H9 (cell line): ENCODE measurements at regions not wholly inside any gene's neighbourhood (a gene's known extent, or its start where the extent isn't known, plus 50 kb on each side); places are given as distances from the start of the nearest gene placed in this dataset.

Source experiments
- DNase-seq: peaks from one replicate; pipeline ENCODE4 v3.0.0-alpha.2; 2017
- H2AFZ ChIP-seq: one replicate; pipeline ENCODE4 v1.6.1; 2013; ENCODE audit warnings: mild to moderate bottlenecking, low read length, control low read depth, moderate library complexity
- H2AK5ac ChIP-seq: 2 replicates; pipeline ENCODE4 v1.6.1; 2013; ENCODE audit warnings: low read length, control low read depth, mixed read lengths; ENCODE audit not compliant: insufficient read length
- H2BK120ac ChIP-seq: one replicate; pipeline ENCODE4 v1.6.1; 2013; ENCODE audit warnings: low read depth, mild to moderate bottlenecking, low read length, control low read depth, inconsistent platforms; ENCODE audit not compliant: poor library complexity, severe bottlenecking
- H2BK12ac ChIP-seq: 2 replicates; pipeline ENCODE4 v1.6.1; 2013; ENCODE audit warnings: low read length, control low read depth, mixed read lengths, low read depth; ENCODE audit not compliant: insufficient read length
- H2BK15ac ChIP-seq: 2 replicates; pipeline ENCODE4 v1.6.1; 2013; ENCODE audit warnings: low read depth, low read length, control low read depth
- H2BK20ac ChIP-seq: one replicate; pipeline ENCODE4 v1.6.1; 2013; ENCODE audit warnings: low read depth, mild to moderate bottlenecking, low read length, control low read depth, inconsistent platforms; ENCODE audit not compliant: poor library complexity, severe bottlenecking
- H2BK5ac ChIP-seq: 2 replicates; pipeline ENCODE4 v1.6.1; 2013; ENCODE audit warnings: low read length, control low read depth, mixed read lengths; ENCODE audit not compliant: insufficient read length
- H3K14ac ChIP-seq: 2 replicates; pipeline ENCODE4 v1.6.1; 2013; ENCODE audit warnings: low read length, control low read depth; ENCODE audit not compliant: insufficient read depth
- H3K18ac ChIP-seq: 2 replicates; pipeline ENCODE4 v1.6.1; 2013; ENCODE audit warnings: low read depth, mild to moderate bottlenecking, mixed read lengths, low read length, control low read depth; ENCODE audit not compliant: insufficient read length
- H3K23ac ChIP-seq: 2 replicates; pipeline ENCODE4 v1.6.1; 2013; ENCODE audit warnings: low read length, control low read depth, mixed read lengths, low read depth; ENCODE audit not compliant: insufficient read length
- H3K23me2 ChIP-seq: 2 replicates; pipeline ENCODE4 v1.6.1; 2013; ENCODE audit warnings: low read depth, mild to moderate bottlenecking, mixed read lengths, low read length, control low read depth; ENCODE audit not compliant: insufficient read length, poor library complexity, severe bottlenecking
- H3K27ac ChIP-seq: 2 replicates; pipeline ENCODE4 v1.5.1; 2013; ENCODE audit warnings: low read length, control low read depth, mixed read lengths, low read depth; ENCODE audit not compliant: insufficient read length
- H3K27me3 ChIP-seq: 2 replicates; pipeline ENCODE4 v1.6.1; 2013; ENCODE audit warnings: low read length, control low read depth, inconsistent platforms; ENCODE audit not compliant: insufficient read depth
- H3K4ac ChIP-seq: 2 replicates; pipeline ENCODE4 v1.6.1; 2013; ENCODE audit warnings: low read depth, mild to moderate bottlenecking, control low read depth, inconsistent platforms, low read length, moderate library complexity
- H3K4me1 ChIP-seq: 2 replicates; pipeline ENCODE4 v1.6.1; 2013; ENCODE audit warnings: low read length, control low read depth, inconsistent platforms; ENCODE audit not compliant: insufficient read depth
- H3K4me2 ChIP-seq: 2 replicates; pipeline ENCODE4 v1.6.1; 2013; ENCODE audit warnings: low read length, control low read depth, mixed read lengths; ENCODE audit not compliant: insufficient read length, insufficient read depth
- H3K56ac ChIP-seq: 2 replicates; pipeline ENCODE4 v1.6.1; 2013; ENCODE audit warnings: low read depth, mild to moderate bottlenecking, mixed read lengths, low read length, control low read depth; ENCODE audit not compliant: insufficient read length
- H3K79me1 ChIP-seq: 2 replicates; pipeline ENCODE4 v1.6.1; 2013; ENCODE audit warnings: low read depth, mild to moderate bottlenecking, moderate library complexity, low read length, control low read depth, inconsistent platforms; ENCODE audit not compliant: insufficient read depth, poor library complexity, severe bottlenecking
- H3K79me2 ChIP-seq: 2 replicates; pipeline ENCODE4 v1.6.1; 2013; ENCODE audit warnings: low read length, control low read depth, inconsistent platforms; ENCODE audit not compliant: insufficient read depth
- H3K9ac ChIP-seq: 2 replicates; pipeline ENCODE4 v1.6.1; 2013; ENCODE audit warnings: low read length, control low read depth, mixed read lengths; ENCODE audit not compliant: insufficient read length; ENCODE audit errors: extremely low read depth
- H3K9me3 ChIP-seq: one replicate; pipeline ENCODE4 v1.6.1; 2013; ENCODE audit warnings: low read depth, low read length, inconsistent platforms; ENCODE audit not compliant: control insufficient read depth
- H3T11ph ChIP-seq: one replicate; pipeline ENCODE4 v1.6.1; 2013; ENCODE audit warnings: mild to moderate bottlenecking, low read length, control low read depth, inconsistent platforms
- H4K20me1 ChIP-seq: one replicate; pipeline ENCODE4 v1.6.1; 2013; ENCODE audit not compliant: control insufficient read depth, insufficient read length, insufficient read depth
- H4K5ac ChIP-seq: 2 replicates; pipeline ENCODE4 v1.6.1; 2013; ENCODE audit warnings: low read depth, mild to moderate bottlenecking, mixed read lengths, low read length, control low read depth; ENCODE audit not compliant: insufficient read length
- H4K8ac ChIP-seq: replicated peaks from 2 replicates; pipeline ENCODE4 v1.6.1; 2013; ENCODE audit warnings: low read length, control low read depth, mixed read lengths, low read depth; ENCODE audit not compliant: insufficient read length
- H4K91ac ChIP-seq: 2 replicates; pipeline ENCODE4 v1.6.1; 2013; ENCODE audit warnings: low read depth, mild to moderate bottlenecking, moderate library complexity, mixed read lengths, low read length, control low read depth; ENCODE audit not compliant: insufficient read length
- H3K27ac Mint-ChIP-seq, 3 experiments: 2 replicates in 2 of 3; 3 replicates in 1 of 3; pipeline ENCODE4 v1.8.0; 2020 to 2021; ENCODE audit warnings: mixed read lengths in 3 of 3, mild to moderate bottlenecking in 1 of 3, moderate library complexity in 1 of 3
- H3K27me3 Mint-ChIP-seq: 2 replicates; pipeline ENCODE4 v1.8.0; 2021; ENCODE audit warnings: low read depth, mild to moderate bottlenecking, moderate library complexity, mixed read lengths
- H3K36me3 Mint-ChIP-seq, 3 experiments: 2 replicates in 2 of 3; 3 replicates in 1 of 3; pipeline ENCODE4 v1.8.0; 2020 to 2021; ENCODE audit warnings: low read depth in 3 of 3, mixed read lengths in 3 of 3; ENCODE audit not compliant: insufficient read depth in 1 of 3
- H3K4me1 Mint-ChIP-seq, 2 experiments: 2 replicates each; pipeline ENCODE4 v1.8.0; 2020; ENCODE audit warnings: mixed read lengths in 2 of 2
- H3K4me3 Mint-ChIP-seq, 2 experiments: 2 replicates in 1 of 2; 3 replicates in 1 of 2; pipeline ENCODE4 v1.8.0; 2020 to 2021; ENCODE audit warnings: mild to moderate bottlenecking in 2 of 2, mixed read lengths in 2 of 2, moderate library complexity in 1 of 2
- H3K9me3 Mint-ChIP-seq, 2 experiments: 2 replicates in 1 of 2; 3 replicates in 1 of 2; pipeline ENCODE4 v1.8.0; 2020; ENCODE audit warnings: mild to moderate bottlenecking in 2 of 2, mixed read lengths in 2 of 2, moderate library complexity in 1 of 2
- TF ChIP-seq, protein P1 (sequence below): fragments of 200-600 bp; sonication (generic); conservative IDR thresholded peaks from 3 replicates; pipeline ENCODE4 v1.8.0; 2021; ENCODE audit warnings: antibody characterized with exemption, mild to moderate bottlenecking

DNA sequence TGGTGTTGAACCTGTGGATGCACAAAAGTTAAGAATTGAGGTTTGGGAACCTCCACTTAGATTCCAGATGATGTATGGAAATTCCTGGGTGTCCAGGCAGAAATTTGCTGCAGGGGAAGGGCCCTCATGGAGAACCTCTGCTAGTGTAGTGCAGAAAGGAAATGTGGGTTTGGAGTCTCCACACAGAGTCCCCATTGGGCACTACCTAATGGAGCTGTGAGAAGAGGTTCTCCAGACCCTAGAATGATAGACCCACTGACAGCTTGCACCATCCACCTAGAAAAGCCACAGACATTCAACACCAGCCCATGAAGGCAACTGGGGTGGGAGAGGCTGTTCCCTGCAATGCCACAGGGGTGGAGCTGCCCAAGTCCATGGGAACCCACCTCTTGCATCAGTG lies 1032.8 kb upstream of the EPHA6 start:
- no peak overlapping the region for H3K18ac ChIP-seq
- H2BK20ac ChIP-seq: no peak overlapping the region
- H3K23me2 ChIP-seq: no peaks in the 10 kb centered on the region
- H4K5ac ChIP-seq: no peak overlapping the region
- no peak overlapping the region for H3K14ac ChIP-seq
- Mint-ChIP-seq H3K4me1 (no peaks in the 10 kb centered on the region), H3K27me3 (no peaks in the 10 kb centered on the region), H3K27ac (no peak overlapping the region), H3K36me3 (peaks cover 6 to 16% (median 6%) of the 10 kb centered on the region in 3 experiments), H3K9me3 (peaks cover 19 to 26% of the 10 kb centered on the region in 2 experiments), H3K4me3 (no peak overlapping the region)
- DNase-seq: no peak
- H2BK12ac ChIP-seq: no peak overlapping the region
- H3K27me3 ChIP-seq: no peaks in the 10 kb centered on the region
- no peak overlapping the region for H3K4me2 ChIP-seq
- no peaks in the 10 kb centered on the region for H3K79me2 ChIP-seq
- no peak overlapping the region for H4K91ac ChIP-seq
- TF ChIP-seq, protein P1, sequence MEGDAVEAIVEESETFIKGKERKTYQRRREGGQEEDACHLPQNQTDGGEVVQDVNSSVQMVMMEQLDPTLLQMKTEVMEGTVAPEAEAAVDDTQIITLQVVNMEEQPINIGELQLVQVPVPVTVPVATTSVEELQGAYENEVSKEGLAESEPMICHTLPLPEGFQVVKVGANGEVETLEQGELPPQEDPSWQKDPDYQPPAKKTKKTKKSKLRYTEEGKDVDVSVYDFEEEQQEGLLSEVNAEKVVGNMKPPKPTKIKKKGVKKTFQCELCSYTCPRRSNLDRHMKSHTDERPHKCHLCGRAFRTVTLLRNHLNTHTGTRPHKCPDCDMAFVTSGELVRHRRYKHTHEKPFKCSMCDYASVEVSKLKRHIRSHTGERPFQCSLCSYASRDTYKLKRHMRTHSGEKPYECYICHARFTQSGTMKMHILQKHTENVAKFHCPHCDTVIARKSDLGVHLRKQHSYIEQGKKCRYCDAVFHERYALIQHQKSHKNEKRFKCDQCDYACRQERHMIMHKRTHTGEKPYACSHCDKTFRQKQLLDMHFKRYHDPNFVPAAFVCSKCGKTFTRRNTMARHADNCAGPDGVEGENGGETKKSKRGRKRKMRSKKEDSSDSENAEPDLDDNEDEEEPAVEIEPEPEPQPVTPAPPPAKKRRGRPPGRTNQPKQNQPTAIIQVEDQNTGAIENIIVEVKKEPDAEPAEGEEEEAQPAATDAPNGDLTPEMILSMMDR: no peak
- no peaks in the 10 kb centered on the region for H4K20me1 ChIP-seq
- H2AK5ac ChIP-seq: no peak overlapping the region
- no peak overlapping the region for H3T11ph ChIP-seq
- no peak overlapping the region for H3K9ac ChIP-seq
- H2BK15ac ChIP-seq: no peak overlapping the region
- no peaks in the 10 kb centered on the region for H3K9me3 ChIP-seq
- H3K56ac ChIP-seq: no peak overlapping the region
- no peak overlapping the region for H2BK120ac ChIP-seq
- H3K4me1 ChIP-seq: no peaks in the 10 kb centered on the region
- no peak overlapping the region for H2AFZ ChIP-seq
- no peak overlapping the region for H3K4ac ChIP-seq
- no peaks in the 10 kb centered on the region for H3K79me1 ChIP-seq
- no peak overlapping the region for H4K8ac ChIP-seq
- H3K27ac ChIP-seq: no peak overlapping the region
- no peak overlapping the region for H2BK5ac ChIP-seq
- H3K23ac ChIP-seq: no peak overlapping the region
